ENCODE measurements at regions not wholly inside any gene's neighbourhood (a gene's known extent, or its start where the extent isn't known, plus 50 kb on each side); places are given as distances from the start of the nearest gene placed in this dataset.

DNA sequence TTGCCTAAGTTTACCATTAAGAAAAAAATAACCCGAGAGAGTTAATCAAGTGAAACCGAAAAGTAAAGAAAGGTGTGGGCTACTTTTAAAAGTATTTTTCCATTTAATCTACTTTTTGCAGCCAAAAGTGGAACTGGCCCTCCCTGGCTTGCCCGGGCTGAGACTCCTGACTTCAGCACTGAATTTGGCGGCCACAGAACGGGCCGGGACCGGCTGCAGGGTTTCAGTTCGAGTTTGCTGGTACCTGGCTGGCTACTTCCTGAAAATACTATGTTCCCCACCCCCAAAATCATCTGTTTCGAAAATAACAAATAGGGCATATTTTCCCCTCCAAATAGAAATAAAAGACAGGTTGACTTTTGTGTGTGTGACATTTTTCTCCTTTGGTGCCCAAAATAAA lies 173.4 kb upstream of the EXOC2 start:
- no peak for TF ChIP-seq EZH2phosphoT487 (IDR thresholded peaks at IDR 0.05; ENCODE audit: low read depth)
- TF ChIP-seq CTCF (IDR thresholded peaks at IDR 0.05; ENCODE audit: low read depth, low read length) = no peak
